Right lobe of liver (tissue), 4 donors: ENCODE measurements at regions not wholly inside any gene's neighbourhood (a gene's known extent, or its start where the extent isn't known, plus 50 kb on each side); places are given as distances from the start of the nearest gene placed in this dataset.

ENCODE experiments used
- CTCF ChIP-seq, 4 donors: fragments of 200-600 bp in 3 of 4; fragments of 450-650 bp in 1 of 4; IDR thresholded peaks; one replicate each; pipeline versions ENCODE4 v1.5.1 to v1.8.0; 2016 to 2022; ENCODE audit warnings: antibody characterized with exemption in 4 of 4, mild to moderate bottlenecking in 2 of 4
- POLR2A ChIP-seq: fragments of 450-650 bp; IDR thresholded peaks from one replicate; pipeline ENCODE4 v1.6.1; 2017; ENCODE audit warnings: antibody characterized with exemption, mild to moderate bottlenecking
- donor health status: DM: no; HTN: no; CAD: no.
- donor health status: DM: no; HTN: no; CAD: no.
- donor health status: DM: no; HTN: yes; CAD: no.

- TF ChIP-seq POLR2A (no peak), CTCF (IDR thresholded peaks at IDR 0.05) (no peak)
Measured at GRCh38 chr9:89679016-89679415, 74.2 kb downstream of the GADD45G start.
